HFFc6 (cell line): ENCODE measurements at regions not wholly inside any gene's neighbourhood (a gene's known extent, or its start where the extent isn't known, plus 50 kb on each side); places are given as distances from the start of the nearest gene placed in this dataset.

ENCODE experiments used
- DNase-seq: peaks from one replicate; pipeline ENCODE4 v3.0.0-alpha.2; 2018
- H3K27ac Mint-ChIP-seq: 2 replicates; pipeline ENCODE4 v1.8.0; 2020; ENCODE audit warnings: mild to moderate bottlenecking, mixed read lengths
- H3K27me3 Mint-ChIP-seq: 2 replicates; pipeline ENCODE4 v1.8.0; 2021; ENCODE audit warnings: mild to moderate bottlenecking, moderate library complexity, mixed read lengths; ENCODE audit not compliant: insufficient read depth
- H3K36me3 Mint-ChIP-seq: 2 replicates; pipeline ENCODE4 v1.8.0; 2021; ENCODE audit warnings: low read depth, mixed read lengths
- H3K4me1 Mint-ChIP-seq: 2 replicates; pipeline ENCODE4 v1.8.0; 2020; ENCODE audit warnings: low read depth, mixed read lengths
- H3K4me3 Mint-ChIP-seq: 2 replicates; pipeline ENCODE4 v1.8.0; 2020; ENCODE audit warnings: mild to moderate bottlenecking, moderate library complexity, mixed read lengths
- H3K9me3 Mint-ChIP-seq: 2 replicates; pipeline ENCODE4 v1.8.0; 2020; ENCODE audit warnings: mild to moderate bottlenecking, mixed read lengths
- TF ChIP-seq, protein P1 (sequence below): fragments of 200-600 bp; sonication (generic); IDR thresholded peaks from 2 replicates; pipeline ENCODE4 v1.5.0; 2021; ENCODE audit warnings: antibody characterized with exemption, mild to moderate bottlenecking

DNA sequence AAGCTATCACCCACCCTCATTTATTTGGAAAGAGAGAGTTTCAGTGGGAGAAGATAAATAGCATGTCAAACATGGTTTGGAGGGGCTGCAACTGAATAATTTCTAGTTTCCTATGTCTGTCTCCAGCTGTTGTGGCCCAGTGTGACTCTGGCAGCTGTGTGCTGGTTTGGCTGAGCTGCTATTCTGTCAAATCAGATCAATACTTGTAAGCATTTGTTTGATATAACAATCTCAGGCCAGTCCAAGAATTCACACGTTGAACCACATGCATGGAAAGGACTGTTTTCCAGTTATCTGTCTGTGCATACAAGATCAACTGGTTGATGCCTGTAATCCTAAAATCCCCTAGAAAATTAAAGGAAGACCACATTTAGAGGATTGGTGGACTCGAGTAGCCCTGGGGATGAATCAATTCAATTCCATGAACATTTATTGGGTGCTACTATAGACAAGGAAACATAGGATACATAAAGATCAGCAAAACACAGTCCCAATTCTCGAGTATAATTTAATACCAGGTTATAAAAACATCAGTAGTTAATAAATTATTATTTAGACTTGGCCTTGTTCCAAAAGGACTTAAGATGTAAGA, 209.0 kb upstream of the PARD3B start:
- Mint-ChIP-seq H3K4me1 (peaks cover 61% of the 10 kb centered on the region), H3K36me3 (peaks cover 16% of the 10 kb centered on the region; the same call in 1 of the 2 replicates), H3K27me3 (no peaks in the 10 kb centered on the region), H3K27ac (no peak overlapping the region), H3K9me3 (peaks cover 6% of the 10 kb centered on the region; the same call in 1 of the 2 replicates), H3K4me3 (no peak overlapping the region)
- DNase-seq = no peak
- TF ChIP-seq, protein P1, sequence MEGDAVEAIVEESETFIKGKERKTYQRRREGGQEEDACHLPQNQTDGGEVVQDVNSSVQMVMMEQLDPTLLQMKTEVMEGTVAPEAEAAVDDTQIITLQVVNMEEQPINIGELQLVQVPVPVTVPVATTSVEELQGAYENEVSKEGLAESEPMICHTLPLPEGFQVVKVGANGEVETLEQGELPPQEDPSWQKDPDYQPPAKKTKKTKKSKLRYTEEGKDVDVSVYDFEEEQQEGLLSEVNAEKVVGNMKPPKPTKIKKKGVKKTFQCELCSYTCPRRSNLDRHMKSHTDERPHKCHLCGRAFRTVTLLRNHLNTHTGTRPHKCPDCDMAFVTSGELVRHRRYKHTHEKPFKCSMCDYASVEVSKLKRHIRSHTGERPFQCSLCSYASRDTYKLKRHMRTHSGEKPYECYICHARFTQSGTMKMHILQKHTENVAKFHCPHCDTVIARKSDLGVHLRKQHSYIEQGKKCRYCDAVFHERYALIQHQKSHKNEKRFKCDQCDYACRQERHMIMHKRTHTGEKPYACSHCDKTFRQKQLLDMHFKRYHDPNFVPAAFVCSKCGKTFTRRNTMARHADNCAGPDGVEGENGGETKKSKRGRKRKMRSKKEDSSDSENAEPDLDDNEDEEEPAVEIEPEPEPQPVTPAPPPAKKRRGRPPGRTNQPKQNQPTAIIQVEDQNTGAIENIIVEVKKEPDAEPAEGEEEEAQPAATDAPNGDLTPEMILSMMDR = no peak

DNA sequence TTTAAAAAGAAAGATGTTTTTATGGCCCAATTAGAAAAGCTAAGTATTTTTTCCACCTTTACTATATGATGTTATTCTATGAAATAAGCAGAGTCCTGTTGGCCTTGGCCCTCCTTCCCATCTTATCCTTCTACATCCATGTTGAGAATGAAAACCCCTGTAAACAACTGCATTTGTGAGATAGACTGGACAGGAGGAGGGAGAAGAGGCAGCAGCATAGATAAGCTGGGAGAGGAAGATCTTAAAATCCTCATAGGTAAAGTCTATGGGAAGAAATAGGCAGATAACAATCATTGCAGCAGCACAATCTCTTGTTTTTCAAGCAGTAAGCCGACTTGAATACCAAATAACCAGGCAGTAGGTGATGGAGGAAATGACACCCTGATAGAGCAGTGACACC, 207.6 kb upstream of the PARD3B start:
- Mint-ChIP-seq H3K4me3 (no peak overlapping the region), H3K27me3 (no peaks in the 10 kb centered on the region), H3K4me1 (peaks cover 47% of the 10 kb centered on the region), H3K36me3 (peaks cover 16% of the 10 kb centered on the region; the same call in 1 of the 2 replicates), H3K9me3 (peaks cover 6% of the 10 kb centered on the region; the same call in 1 of the 2 replicates), H3K27ac (no peak overlapping the region; the same call in 1 of the 2 replicates)
- TF ChIP-seq, protein P1 = no peak
- no peak for DNase-seq

DNA sequence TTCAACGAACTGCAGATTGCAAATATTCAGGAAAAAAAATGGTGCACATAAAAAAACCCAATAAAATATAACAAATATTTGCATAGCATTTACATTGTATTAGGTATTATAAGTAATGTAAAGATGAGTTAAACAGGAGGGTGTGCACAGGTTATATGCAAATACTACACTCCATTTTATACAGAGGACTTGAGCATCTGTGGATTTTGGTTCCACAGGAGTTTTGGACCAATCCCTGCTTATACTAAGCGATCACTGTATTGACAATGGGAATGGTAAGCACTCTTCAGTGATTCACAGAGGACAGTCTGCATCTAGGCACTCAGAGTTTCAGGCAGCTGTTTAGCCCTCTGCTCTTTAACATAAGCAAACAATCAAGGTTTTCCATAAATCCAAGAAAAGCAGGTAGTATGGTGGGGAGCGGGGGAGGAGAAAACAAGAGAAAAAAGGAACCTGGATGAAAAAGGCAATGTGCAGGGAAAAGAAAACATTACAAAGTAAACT, 206.0 kb upstream of the PARD3B start:
- Mint-ChIP-seq H3K4me1 (peaks cover 44% of the 10 kb centered on the region), H3K9me3 (peaks cover 6% of the 10 kb centered on the region; the same call in 1 of the 2 replicates), H3K27ac (peak overlapping the region; percentile 67), H3K27me3 (no peaks in the 10 kb centered on the region), H3K36me3 (peaks cover 16% of the 10 kb centered on the region; the same call in 1 of the 2 replicates), H3K4me3 (peak overlapping the region; percentile 59)
- DNase-seq = no peak
- TF ChIP-seq, protein P1 = no peak

DNA sequence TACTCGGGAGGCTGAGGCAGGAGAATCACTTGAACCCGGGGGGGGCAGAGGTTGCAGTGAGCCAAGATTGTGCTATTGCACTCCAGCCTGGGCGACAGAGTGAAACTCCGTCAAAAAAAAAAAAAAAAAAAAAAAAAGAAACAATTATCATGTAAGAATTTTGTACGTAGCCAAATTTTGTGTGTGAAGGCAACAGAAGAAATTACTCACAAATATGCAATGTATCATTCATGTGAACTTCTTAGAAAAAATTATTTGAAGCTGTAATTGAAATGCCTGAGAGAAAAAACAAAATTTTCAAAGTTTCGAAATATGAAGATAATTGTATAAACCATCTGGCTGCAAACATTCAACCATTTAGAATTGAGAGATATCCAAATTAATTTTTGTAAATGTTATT, 204.8 kb upstream of the PARD3B start:
- Mint-ChIP-seq H3K36me3 (peaks cover 16% of the 10 kb centered on the region; the same call in 1 of the 2 replicates), H3K4me3 (no peak overlapping the region), H3K27ac (no peak overlapping the region), H3K9me3 (peaks cover 6% of the 10 kb centered on the region; the same call in 1 of the 2 replicates), H3K4me1 (peaks cover 37% of the 10 kb centered on the region), H3K27me3 (no peaks in the 10 kb centered on the region)
- no peak for DNase-seq
- TF ChIP-seq, protein P1 = no peak

DNA sequence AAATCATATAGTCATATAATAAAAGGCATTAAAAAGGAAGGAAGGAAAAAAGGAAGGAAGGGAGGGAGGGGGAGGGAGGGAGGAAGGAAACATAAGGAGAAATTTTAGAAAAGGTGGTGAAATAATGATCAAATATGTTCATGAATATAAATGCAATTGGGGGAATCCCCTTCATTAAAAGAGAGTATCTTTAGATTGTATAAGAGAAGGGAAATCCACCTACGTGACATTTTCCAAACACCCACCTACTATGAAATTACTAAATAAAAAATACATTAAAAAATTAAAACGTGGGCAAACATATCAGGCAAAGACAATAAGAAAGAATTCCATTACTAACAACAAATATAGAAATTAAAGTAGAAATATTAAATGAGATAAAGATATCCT, 203.4 kb upstream of the PARD3B start:
- Mint-ChIP-seq H3K4me3 (no peak overlapping the region), H3K27ac (no peak overlapping the region), H3K27me3 (no peaks in the 10 kb centered on the region), H3K36me3 (peaks cover 16% of the 10 kb centered on the region; the same call in 1 of the 2 replicates), H3K4me1 (peaks cover 37% of the 10 kb centered on the region), H3K9me3 (peaks cover 6% of the 10 kb centered on the region; the same call in 1 of the 2 replicates)
- TF ChIP-seq, protein P1 = no peak
- no peak for DNase-seq
